Mesothelial cell of epicardium (in vitro differentiated cells): ENCODE measurements at regions not wholly inside any gene's neighbourhood (a gene's known extent, or its start where the extent isn't known, plus 50 kb on each side); places are given as distances from the start of the nearest gene placed in this dataset.

Experiments
- DNase-seq, 2 experiments: peaks; one replicate each; pipeline ENCODE4 v3.0.0; 2021; ENCODE audit warnings: low spot score in 2 of 2; ENCODE audit not compliant: unreplicated experiment in 2 of 2
- H3K27ac Mint-ChIP-seq: 2 replicates; pipeline ENCODE4 v1.8.0; 2021; ENCODE audit warnings: mixed read lengths
- H3K27me3 Mint-ChIP-seq: 2 replicates; pipeline ENCODE4 v1.8.0; 2021; ENCODE audit warnings: low read depth, mixed read lengths
- H3K36me3 Mint-ChIP-seq: 2 replicates; pipeline ENCODE4 v1.8.0; 2021; ENCODE audit warnings: mixed read lengths
- H3K4me1 Mint-ChIP-seq: 2 replicates; pipeline ENCODE4 v1.8.0; 2021; ENCODE audit warnings: mixed read lengths
- H3K4me3 Mint-ChIP-seq: 2 replicates; pipeline ENCODE4 v1.8.0; 2021; ENCODE audit warnings: mild to moderate bottlenecking, moderate library complexity, mixed read lengths
- H3K9me3 Mint-ChIP-seq: 2 replicates; pipeline ENCODE4 v1.8.0; 2021; ENCODE audit warnings: mixed read lengths
- TF ChIP-seq, protein P1 (sequence below): fragments of 200-600 bp; sonication (generic); IDR thresholded peaks from one replicate; pipeline ENCODE4 v1.5.0; 2021; ENCODE audit warnings: antibody characterized with exemption; ENCODE audit not compliant: unreplicated experiment

DNA sequence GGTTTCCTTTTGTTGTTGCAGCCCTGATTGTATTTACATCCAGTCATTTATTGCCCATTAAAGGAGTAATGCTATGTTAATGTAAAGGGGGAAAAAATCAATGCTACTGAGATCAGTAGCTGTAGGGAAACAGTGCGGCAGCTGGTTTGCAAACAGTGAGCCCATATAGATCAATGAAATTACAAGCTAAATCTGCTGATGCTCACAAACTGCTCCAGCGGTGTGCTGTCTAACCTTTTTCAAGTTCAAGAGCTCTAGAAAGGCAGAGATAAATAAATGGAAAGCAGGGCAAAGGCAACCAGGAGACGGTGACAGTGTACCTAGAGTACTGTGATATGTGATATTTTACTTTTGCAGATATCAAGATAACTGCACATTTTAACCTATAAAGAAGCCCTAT, 449.0 kb upstream of the MMS22L start:
- TF ChIP-seq, protein P1, sequence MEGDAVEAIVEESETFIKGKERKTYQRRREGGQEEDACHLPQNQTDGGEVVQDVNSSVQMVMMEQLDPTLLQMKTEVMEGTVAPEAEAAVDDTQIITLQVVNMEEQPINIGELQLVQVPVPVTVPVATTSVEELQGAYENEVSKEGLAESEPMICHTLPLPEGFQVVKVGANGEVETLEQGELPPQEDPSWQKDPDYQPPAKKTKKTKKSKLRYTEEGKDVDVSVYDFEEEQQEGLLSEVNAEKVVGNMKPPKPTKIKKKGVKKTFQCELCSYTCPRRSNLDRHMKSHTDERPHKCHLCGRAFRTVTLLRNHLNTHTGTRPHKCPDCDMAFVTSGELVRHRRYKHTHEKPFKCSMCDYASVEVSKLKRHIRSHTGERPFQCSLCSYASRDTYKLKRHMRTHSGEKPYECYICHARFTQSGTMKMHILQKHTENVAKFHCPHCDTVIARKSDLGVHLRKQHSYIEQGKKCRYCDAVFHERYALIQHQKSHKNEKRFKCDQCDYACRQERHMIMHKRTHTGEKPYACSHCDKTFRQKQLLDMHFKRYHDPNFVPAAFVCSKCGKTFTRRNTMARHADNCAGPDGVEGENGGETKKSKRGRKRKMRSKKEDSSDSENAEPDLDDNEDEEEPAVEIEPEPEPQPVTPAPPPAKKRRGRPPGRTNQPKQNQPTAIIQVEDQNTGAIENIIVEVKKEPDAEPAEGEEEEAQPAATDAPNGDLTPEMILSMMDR, result no peak
- DNase-seq, result no peak
- Mint-ChIP-seq H3K4me1 (no peaks in the 10 kb centered on the region), H3K27ac (no peak overlapping the region), H3K9me3 (peaks cover 4% of the 10 kb centered on the region), H3K36me3 (no peaks in the 10 kb centered on the region), H3K4me3 (no peak overlapping the region), H3K27me3 (no peaks in the 10 kb centered on the region)

GRCh38 chr6:97757575-97757974, 474.6 kb upstream of the MMS22L start:
- H3K4me1 Mint-ChIP-seq, result no peaks in the 10 kb centered on the region
- H3K9me3 Mint-ChIP-seq, result no peaks in the 10 kb centered on the region
- H3K27ac Mint-ChIP-seq, result no peak overlapping the region
- no peaks in the 10 kb centered on the region for H3K36me3 Mint-ChIP-seq
- TF ChIP-seq, protein P1, result no peak
- no peak overlapping the region for H3K4me3 Mint-ChIP-seq
- no peak for DNase-seq
- H3K27me3 Mint-ChIP-seq, result no peaks in the 10 kb centered on the region

DNA sequence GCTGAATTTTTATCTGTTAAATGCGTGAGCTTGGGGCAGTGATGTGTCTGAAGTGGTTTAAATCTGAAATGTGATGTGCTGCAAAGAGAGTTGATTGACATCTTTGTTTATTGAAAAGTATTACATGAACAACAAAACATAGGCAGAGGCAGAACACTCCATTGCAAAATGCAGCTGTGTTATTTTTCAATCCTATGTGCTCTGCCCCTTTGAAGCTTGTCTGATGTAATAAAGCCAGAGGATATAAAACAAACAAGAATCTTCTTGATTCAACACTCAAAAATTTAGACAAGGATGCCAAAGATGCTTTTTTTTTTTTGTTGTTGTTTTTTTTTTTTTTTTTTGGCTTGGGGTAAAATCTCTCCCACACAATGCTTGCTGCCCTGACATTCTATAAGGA, 482.4 kb upstream of the MMS22L start:
- H3K4me1 Mint-ChIP-seq, result no peaks in the 10 kb centered on the region
- TF ChIP-seq, protein P1, result no peak
- no peak overlapping the region for H3K4me3 Mint-ChIP-seq
- no peak overlapping the region for H3K27ac Mint-ChIP-seq
- no peaks in the 10 kb centered on the region for H3K27me3 Mint-ChIP-seq
- DNase-seq, result no peak
- peaks cover 13% of the 10 kb centered on the region for H3K9me3 Mint-ChIP-seq
- no peaks in the 10 kb centered on the region for H3K36me3 Mint-ChIP-seq

- H3K27me3 Mint-ChIP-seq, result no peaks in the 10 kb centered on the region
- H3K4me3 Mint-ChIP-seq, result no peak overlapping the region
- H3K4me1 Mint-ChIP-seq, result peaks cover 10% of the 10 kb centered on the region
- no peak overlapping the region for H3K27ac Mint-ChIP-seq
- TF ChIP-seq, protein P1, result no peak
- no peak for DNase-seq
- peaks cover 13% of the 10 kb centered on the region for H3K9me3 Mint-ChIP-seq
- no peaks in the 10 kb centered on the region for H3K36me3 Mint-ChIP-seq
Observed at GRCh38 chr6:97771372-97771771, 488.4 kb upstream of the MMS22L start.

DNA sequence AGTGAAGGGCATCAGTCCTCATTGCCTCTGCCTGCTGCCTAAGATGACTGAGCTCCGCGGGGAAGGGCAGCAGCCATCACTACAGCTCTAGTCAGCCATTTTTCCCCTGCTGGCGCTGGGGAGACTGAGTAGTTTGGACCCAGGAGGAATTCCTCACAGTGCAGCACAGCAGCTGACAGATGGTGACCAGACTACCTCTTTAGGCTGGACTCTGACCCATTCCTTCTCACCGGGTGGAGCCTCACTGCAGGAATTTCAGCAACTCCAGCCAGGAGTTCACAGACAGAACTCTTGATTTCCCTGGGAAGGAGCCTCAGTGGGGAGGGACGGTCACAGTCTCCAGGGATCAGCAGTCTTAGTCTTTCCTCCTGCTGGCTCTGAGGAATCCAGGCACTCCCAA, 492.0 kb upstream of the MMS22L start:
- Mint-ChIP-seq H3K4me3 (no peak overlapping the region), H3K4me1 (peaks cover 14% of the 10 kb centered on the region), H3K9me3 (peaks cover 12% of the 10 kb centered on the region), H3K36me3 (no peaks in the 10 kb centered on the region), H3K27ac (no peak overlapping the region), H3K27me3 (no peaks in the 10 kb centered on the region)
- TF ChIP-seq, protein P1, result no peak
- no peak for DNase-seq
